ENCODE measurements at regions not wholly inside any gene's neighbourhood (a gene's known extent, or its start where the extent isn't known, plus 50 kb on each side); places are given as distances from the start of the nearest gene placed in this dataset.

GRCh38 chr11:13869398-13869886, 93.1 kb upstream of the SPON1 start:
- DNase-seq (ENCODE audit: low spot score) = no peak

GRCh38 chr11:13874597-13874996, 87.9 kb upstream of the SPON1 start:
- DNase-seq (ENCODE audit: low spot score) = no peak

GRCh38 chr11:13875643-13876042, 86.9 kb upstream of the SPON1 start:
- no peak for DNase-seq (ENCODE audit: low spot score)

GRCh38 chr11:13876423-13876822, 86.1 kb upstream of the SPON1 start:
- DNase-seq (ENCODE audit: low spot score) = no peak

GRCh38 chr11:13878077-13878476, 84.4 kb upstream of the SPON1 start:
- DNase-seq (ENCODE audit: low spot score) = no peak

GRCh38 chr11:13880634-13881033, 81.9 kb upstream of the SPON1 start:
- no peak for DNase-seq (ENCODE audit: low spot score)

- no peak for DNase-seq (ENCODE audit: low spot score)
Measured at GRCh38 chr11:13881226-13881905, 81.2 kb upstream of the SPON1 start.

- no peak for DNase-seq (ENCODE audit: low spot score)
Measured at GRCh38 chr11:13883042-13883441, 79.5 kb upstream of the SPON1 start.

GRCh38 chr11:13883589-13883988, 78.9 kb upstream of the SPON1 start:
- DNase-seq (ENCODE audit: low spot score) = no peak

GRCh38 chr11:13884158-13884799, 78.2 kb upstream of the SPON1 start:
- DNase-seq (ENCODE audit: low spot score) = peak; percentile 35

- no peak for DNase-seq (ENCODE audit: low spot score)
Measured at GRCh38 chr11:13885083-13885482, 77.4 kb upstream of the SPON1 start.

- DNase-seq (ENCODE audit: low spot score) = no peak
Measured at GRCh38 chr11:13889552-13890249, 72.8 kb upstream of the SPON1 start.

GRCh38 chr11:13891911-13892310, 70.6 kb upstream of the SPON1 start:
- no peak for DNase-seq (ENCODE audit: low spot score)

- DNase-seq (ENCODE audit: low spot score) = peak; percentile 11
Measured at GRCh38 chr11:13896175-13896980, 66.1 kb upstream of the SPON1 start.

GRCh38 chr11:13896981-13897353, 65.6 kb upstream of the SPON1 start:
- no peak for DNase-seq (ENCODE audit: low spot score)

GRCh38 chr11:13897646-13898276, 64.8 kb upstream of the SPON1 start:
- no peak for DNase-seq (ENCODE audit: low spot score)

- peak; percentile 18 for DNase-seq (ENCODE audit: low spot score)
Measured at GRCh38 chr11:13899603-13900002, 62.9 kb upstream of the SPON1 start.

GRCh38 chr11:13902523-13902922, 60.0 kb upstream of the SPON1 start:
- no peak for DNase-seq (ENCODE audit: low spot score)

- no peak for DNase-seq (ENCODE audit: low spot score)
Measured at GRCh38 chr11:13905137-13905781, 57.3 kb upstream of the SPON1 start.

GRCh38 chr11:13907678-13908077, 54.8 kb upstream of the SPON1 start:
- no peak for DNase-seq (ENCODE audit: low spot score)

- no peak for DNase-seq (ENCODE audit: low spot score)
Measured at GRCh38 chr11:13908535-13908934, 54.0 kb upstream of the SPON1 start.
